ENCODE measurements at regions not wholly inside any gene's neighbourhood (a gene's known extent, or its start where the extent isn't known, plus 50 kb on each side); places are given as distances from the start of the nearest gene placed in this dataset.
A peak's percentile ranks its signal among the peaks of the same experiment; 100 is the strongest.

GRCh38 chr14:97649752-97650151 lies 852.6 kb downstream of the VRK1 start:
- no peak for TF ChIP-seq CTCF (conservative IDR thresholded peaks at IDR 0.05; ENCODE audit: control insufficient read depth, insufficient read depth, low read depth, low read length)
- no peak for DNase-seq (ENCODE audit: low read depth)
- no peak overlapping the region for H3K4me3 ChIP-seq (ENCODE audit: control insufficient read depth, low read depth, low read length)

- no peak overlapping the region for H3K4me3 ChIP-seq (ENCODE audit: control insufficient read depth, low read depth, low read length)
- DNase-seq (ENCODE audit: low read depth) = no peak
- no peak for TF ChIP-seq CTCF (conservative IDR thresholded peaks at IDR 0.05; ENCODE audit: control insufficient read depth, insufficient read depth, low read depth, low read length)
Measured at GRCh38 chr14:97655169-97655948, 858.2 kb downstream of the VRK1 start.

GRCh38 chr14:97657609-97658008 lies 860.4 kb downstream of the VRK1 start:
- TF ChIP-seq CTCF (conservative IDR thresholded peaks at IDR 0.05; ENCODE audit: control insufficient read depth, insufficient read depth, low read depth, low read length) = no peak
- H3K4me3 ChIP-seq (ENCODE audit: control insufficient read depth, low read depth, low read length) = no peak overlapping the region
- no peak for DNase-seq (ENCODE audit: low read depth)

GRCh38 chr14:97687944-97688630 lies 890.9 kb downstream of the VRK1 start:
- DNase-seq (ENCODE audit: low read depth) = peak; percentile 47
- no peak for TF ChIP-seq CTCF (conservative IDR thresholded peaks at IDR 0.05; ENCODE audit: control insufficient read depth, insufficient read depth, low read depth, low read length)
- no peak overlapping the region for H3K4me3 ChIP-seq (ENCODE audit: control insufficient read depth, low read depth, low read length)

GRCh38 chr14:97688631-97689336 lies 891.6 kb downstream of the VRK1 start:
- DNase-seq (ENCODE audit: low read depth) = no peak
- no peak for TF ChIP-seq CTCF (conservative IDR thresholded peaks at IDR 0.05; ENCODE audit: control insufficient read depth, insufficient read depth, low read depth, low read length)

GRCh38 chr14:97692084-97692483 lies 894.9 kb downstream of the VRK1 start:
- no peak overlapping the region for H3K4me3 ChIP-seq (ENCODE audit: control insufficient read depth, low read depth, low read length)
- no peak for TF ChIP-seq CTCF (conservative IDR thresholded peaks at IDR 0.05; ENCODE audit: control insufficient read depth, insufficient read depth, low read depth, low read length)
- DNase-seq (ENCODE audit: low read depth) = no peak

More at GRCh38 chr14:97688631-97689336, 891.6 kb downstream of the VRK1 start:
- no peak overlapping the region for H3K4me3 ChIP-seq (ENCODE audit: control insufficient read depth, low read depth, low read length)

Data from fibroblast of mammary gland (primary cell).